DND-41 (cell line): ENCODE measurements at regions not wholly inside any gene's neighbourhood (a gene's known extent, or its start where the extent isn't known, plus 50 kb on each side); places are given as distances from the start of the nearest gene placed in this dataset.

Source experiments
- CTCF ChIP-seq: IDR thresholded peaks from 2 replicates; pipeline ENCODE4 v1.5.1; 2012; ENCODE audit warnings: borderline replicate concordance, low read length, moderate library complexity, mild to moderate bottlenecking; ENCODE audit not compliant: poor library complexity, severe bottlenecking; ENCODE audit errors: extremely low read depth
- EZH2 ChIP-seq: IDR thresholded peaks from 3 replicates; pipeline ENCODE4 v1.6.1; 2012; ENCODE audit warnings: borderline replicate concordance, low read depth, mild to moderate bottlenecking, moderate library complexity, low read length, inconsistent platforms; ENCODE audit not compliant: severe bottlenecking

- no peak for TF ChIP-seq CTCF
- TF ChIP-seq EZH2 = no peak
These were observed 325.8 kb downstream of the ABCC12 start for GRCh38 chr16:47829850-47830600.
